ENCODE measurements at regions not wholly inside any gene's neighbourhood (a gene's known extent, or its start where the extent isn't known, plus 50 kb on each side); places are given as distances from the start of the nearest gene placed in this dataset.

GRCh38 chr2:6723865-6724604 is 141.7 kb downstream of the CMPK2 start:
- TF ChIP-seq CBX3 (IDR thresholded peaks at IDR 0.05; ENCODE audit: low read depth) (no peak), EGR1 (IDR thresholded peaks at IDR 0.05; ENCODE audit: low read depth) (no peak), SRF (IDR thresholded peaks at IDR 0.05; ENCODE audit: low read depth) (no peak), EZH2 (IDR thresholded peaks at IDR 0.05) (no peak), YY1 (IDR thresholded peaks at IDR 0.05; ENCODE audit: extremely low read depth, insufficient replicate concordance, low read depth, low read length) (no peak), RAD21 (IDR thresholded peaks at IDR 0.05; ENCODE audit: low read depth) (no peak), ELF1 (IDR thresholded peaks at IDR 0.05; ENCODE audit: borderline replicate concordance, low read depth) (no peak), ZFX (IDR thresholded peaks at IDR 0.05) (no peak), TCF7L2 (IDR thresholded peaks at IDR 0.05; ENCODE audit: borderline replicate concordance, extremely low read depth, insufficient read depth, insufficient read length) (no peak), REST (IDR thresholded peaks at IDR 0.05; ENCODE audit: low read depth) (no peak), EZH2phosphoT487 (IDR thresholded peaks at IDR 0.05; ENCODE audit: borderline replicate concordance) (no peak), POLR2AphosphoS5 (IDR thresholded peaks at IDR 0.05; ENCODE audit: low read depth, low read length) (no peak), JUND (IDR thresholded peaks at IDR 0.05) (no peak), SIN3A (IDR thresholded peaks at IDR 0.05; ENCODE audit: low read depth) (no peak), FOSL1 (IDR thresholded peaks at IDR 0.05; ENCODE audit: low read depth) (no peak)
- TF ChIP-seq, protein P1, sequence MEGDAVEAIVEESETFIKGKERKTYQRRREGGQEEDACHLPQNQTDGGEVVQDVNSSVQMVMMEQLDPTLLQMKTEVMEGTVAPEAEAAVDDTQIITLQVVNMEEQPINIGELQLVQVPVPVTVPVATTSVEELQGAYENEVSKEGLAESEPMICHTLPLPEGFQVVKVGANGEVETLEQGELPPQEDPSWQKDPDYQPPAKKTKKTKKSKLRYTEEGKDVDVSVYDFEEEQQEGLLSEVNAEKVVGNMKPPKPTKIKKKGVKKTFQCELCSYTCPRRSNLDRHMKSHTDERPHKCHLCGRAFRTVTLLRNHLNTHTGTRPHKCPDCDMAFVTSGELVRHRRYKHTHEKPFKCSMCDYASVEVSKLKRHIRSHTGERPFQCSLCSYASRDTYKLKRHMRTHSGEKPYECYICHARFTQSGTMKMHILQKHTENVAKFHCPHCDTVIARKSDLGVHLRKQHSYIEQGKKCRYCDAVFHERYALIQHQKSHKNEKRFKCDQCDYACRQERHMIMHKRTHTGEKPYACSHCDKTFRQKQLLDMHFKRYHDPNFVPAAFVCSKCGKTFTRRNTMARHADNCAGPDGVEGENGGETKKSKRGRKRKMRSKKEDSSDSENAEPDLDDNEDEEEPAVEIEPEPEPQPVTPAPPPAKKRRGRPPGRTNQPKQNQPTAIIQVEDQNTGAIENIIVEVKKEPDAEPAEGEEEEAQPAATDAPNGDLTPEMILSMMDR (IDR thresholded peaks at IDR 0.05 in 2 of 3, conservative IDR thresholded peaks at IDR 0.05 in 1 of 3; ENCODE audit: borderline replicate concordance in 1 of 3, insufficient read depth in 1 of 3, low read depth in 2 of 3, low read length in 2 of 3), result no peak
- no peak overlapping the region for H3K9ac ChIP-seq (ENCODE audit: low read length)
- no peak overlapping the region for H3K27ac ChIP-seq (ENCODE audit: low read depth, low read length)
- intact Hi-C loops (cut with micrococcal nuclease), result no loop called here
- BruUV-seq (replicated peaks), result no TSS peak
- H2AFZ ChIP-seq (ENCODE audit: low read depth, low read length, poor library complexity, severe bottlenecking), result no peak overlapping the region
- no peak overlapping the region for H3K4me2 ChIP-seq (ENCODE audit: low read length)
- H3K9me2 ChIP-seq (ENCODE audit: insufficient read depth), result no peaks in the 10 kb centered on the region
- ATAC-seq, result no peak
- H3K4me3 ChIP-seq (replicated peaks in 1 of 2; ENCODE audit: low read depth in 1 of 2, low read length in 2 of 2), result no peak overlapping the region
- POLR2A ChIA-PET, result no interaction called here
- CTCF ChIA-PET, result no interaction called here
- DNase-seq (ENCODE audit: low read depth, low spot score), result no peak
- no peaks in the 10 kb centered on the region for H3K79me2 ChIP-seq (ENCODE audit: insufficient read depth, low read length)
- H4K20me1 ChIP-seq (ENCODE audit: insufficient read depth), result no peaks in the 10 kb centered on the region
- RAD21 ChIA-PET (ENCODE audit: low non-redundant PET in 1 of 2, low total read pairs in 2 of 2, uncharacterized antibody in 2 of 2, unreplicated experiment in 2 of 2), result no interaction called here
- no peaks in the 10 kb centered on the region for H3K4me1 ChIP-seq (ENCODE audit: control insufficient read depth in 1 of 2, insufficient read depth in 2 of 2, low read length in 2 of 2)
- no peaks in the 10 kb centered on the region for H3K27me3 ChIP-seq (ENCODE audit: insufficient read depth, low read length)
- no peaks in the 10 kb centered on the region for H3K36me3 ChIP-seq (ENCODE audit: control insufficient read depth in 1 of 2, insufficient read depth in 2 of 2, low read length in 2 of 2)
- no peaks in the 10 kb centered on the region for H3K9me3 ChIP-seq (ENCODE audit: control insufficient read depth in 1 of 2, insufficient read depth in 1 of 2, low read depth in 1 of 2, low read length in 2 of 2)

All from HCT116 (cell line).